GM12878 (cell line): ENCODE measurements at regions not wholly inside any gene's neighbourhood (a gene's known extent, or its start where the extent isn't known, plus 50 kb on each side); places are given as distances from the start of the nearest gene placed in this dataset.

ENCODE experiments used
- ATAC-seq: fragments of 200-7000 bp; cut with Tn5 transposase; 3 replicates; pipeline ENCODE4 v1.9.1; 2020; ENCODE audit warnings: mild to moderate bottlenecking, moderate library complexity
- BruUV-seq: library from RNA; stranded (reverse); fragments of 400-500 nt; replicated peaks from 2 replicates; lab custom pipeline; 2021; lab: Mats Ljungman, UMichigan
- CTCF ChIA-PET: fragments of 300-600 bp; sonication (Branson Sonifier 250); formaldehyde crosslinking; extraction: SDS; loops from one replicate; lab custom pipeline; 2021; ENCODE audit warnings: inconsistent platforms; lab: Yijun Ruan, JAX
- POLR2A ChIA-PET: fragments of 350-600 bp; formaldehyde crosslinking; extraction: SDS; loops from one replicate; lab custom pipeline; 2021; ENCODE audit warnings: inconsistent platforms; lab: Charles Lee
- RAD21 ChIA-PET: fragments of 300-600 bp; sonication (Branson Sonifier 250); formaldehyde crosslinking; loops from one replicate; lab custom pipeline; 2023; ENCODE audit warnings: antibody characterized with exemption; ENCODE audit not compliant: unreplicated experiment; lab: Charles Lee
- SMC1A ChIA-PET: fragments of 300-600 bp; sonication (Branson Sonifier 250); formaldehyde crosslinking; loops from one replicate; lab custom pipeline; 2023; ENCODE audit not compliant: unreplicated experiment, uncharacterized antibody; lab: Charles Lee
- DNase-seq: peaks from one replicate; pipeline ENCODE4 v3.0.0-alpha.2; 2011; ENCODE audit warnings: low read depth, low spot score
- FAIRE-seq: peaks from 3 replicates; lab custom pipeline; 2011; peaks lifted over from hg19 to GRCh38; lab: Jason Lieb, UNC
- H2AFZ ChIP-seq: 2 replicates; pipeline ENCODE4 v1.6.0; 2011; ENCODE audit warnings: low read depth, low read length, control low read depth; ENCODE audit not compliant: control insufficient read depth
- H3K27ac ChIP-seq: 2 replicates; pipeline ENCODE4 v1.5.1; 2011; ENCODE audit warnings: control low read depth; ENCODE audit not compliant: control insufficient read depth, insufficient read depth
- H3K27me3 ChIP-seq, 2 experiments: replicated peaks in 1 of 2; 2 replicates each; pipeline versions ENCODE4 v1.6.0 to v1.6.1; 2011; ENCODE audit warnings: low read length in 1 of 2; ENCODE audit not compliant: control insufficient read depth in 2 of 2, insufficient read depth in 2 of 2
- H3K36me3 ChIP-seq, 2 experiments: 2 replicates each; pipeline ENCODE4 v1.5.1; 2011; ENCODE audit warnings: low read length in 1 of 2; ENCODE audit not compliant: control insufficient read depth in 2 of 2, insufficient read depth in 2 of 2
- H3K4me1 ChIP-seq: 2 replicates; pipeline ENCODE4 v1.6.1; 2011; ENCODE audit warnings: mild to moderate bottlenecking, low read length, moderate library complexity, mixed read lengths; ENCODE audit not compliant: control insufficient read depth, insufficient read depth
- H3K4me2 ChIP-seq: 2 replicates; pipeline ENCODE4 v1.6.0; 2011; ENCODE audit warnings: control low read depth; ENCODE audit not compliant: control insufficient read depth, insufficient read depth
- H3K4me3 ChIP-seq: fragments of 200-600 bp; sonication (generic); 2 replicates; pipeline ENCODE4 v1.5.1; 2016
- H3K79me2 ChIP-seq: 2 replicates; pipeline ENCODE4 v1.6.0; 2011; ENCODE audit warnings: low read length; ENCODE audit not compliant: control insufficient read depth, insufficient read depth
- H3K9ac ChIP-seq: 2 replicates; pipeline ENCODE4 v1.8.0; 2011; ENCODE audit warnings: low read length, control low read depth, mixed read lengths; ENCODE audit not compliant: control insufficient read depth, insufficient read depth
- H3K9me3 ChIP-seq: replicated peaks from 3 replicates; pipeline ENCODE4 v1.5.1; 2011; ENCODE audit warnings: mild to moderate bottlenecking, low read length; ENCODE audit not compliant: control insufficient read depth, insufficient read depth
- H4K20me1 ChIP-seq: 2 replicates; pipeline ENCODE4 v1.6.0; 2011; ENCODE audit not compliant: control insufficient read depth, insufficient read depth
- E4F1 ChIP-seq: fragments of 450-650 bp; IDR thresholded peaks from 2 replicates; pipeline ENCODE4 v1.6.1; 2018; ENCODE audit warnings: borderline replicate concordance, mild to moderate bottlenecking; ENCODE audit not compliant: partially characterized antibody
- IRF3 ChIP-seq: fragments of 450-650 bp; IDR thresholded peaks from 2 replicates; pipeline ENCODE4 v1.6.1; 2014; ENCODE audit warnings: mild to moderate bottlenecking
- JUND ChIP-seq: IDR thresholded peaks from 2 replicates; pipeline ENCODE4 v1.6.1; 2012; ENCODE audit warnings: low read depth, mild to moderate bottlenecking, low read length, improper control_type of control experiment, moderate library complexity
- MEF2B ChIP-seq: fragments of 450-650 bp; IDR thresholded peaks from 2 replicates; pipeline ENCODE4 v1.6.1; 2018; ENCODE audit warnings: mild to moderate bottlenecking, moderate library complexity; ENCODE audit not compliant: partially characterized antibody, poor library complexity, severe bottlenecking
- PBX3 ChIP-seq: IDR thresholded peaks from 2 replicates; pipeline ENCODE4 v1.6.1; 2011; ENCODE audit warnings: mild to moderate bottlenecking, low read depth, low read length, moderate library complexity; ENCODE audit not compliant: insufficient replicate concordance
- SREBF2 ChIP-seq: IDR thresholded peaks from 2 replicates; pipeline ENCODE4 v1.6.1; 2012; ENCODE audit warnings: mild to moderate bottlenecking, low read length
- YY1 ChIP-seq: IDR thresholded peaks from 2 replicates; pipeline ENCODE4 v1.6.1; 2011; ENCODE audit warnings: low read depth, mild to moderate bottlenecking, low read length
- WGBS: methylation state at CpG from one replicate; pipeline ENCODE4 v1.1.6; 2016; ENCODE audit warnings: low lambda C conversion rate; ENCODE audit not compliant: insufficient replicate concordance, insufficient coverage; ENCODE audit errors: missing lambda C conversion rate; 5-methylcytosine and 5-hydroxymethylcytosine counted together
- in situ Hi-C: fragments of 300-500 bp; cut with MboI; formaldehyde crosslinking; loops from 9 replicates; pipeline ENCODE4 v1.14.3; 2018; ENCODE audit warnings: mixed read lengths
- intact Hi-C: fragments of 100-400 bp; cut with micrococcal nuclease; formaldehyde crosslinking; loops from one replicate; pipeline ENCODE4 v1.14.2; 2022; ENCODE audit not compliant: unreplicated experiment

- Histone ChIP-seq H3K9ac (no peak overlapping the region), H3K27me3 (no peaks in the 10 kb centered on the region), H3K27ac (no peak overlapping the region), H3K4me3 (no peak overlapping the region), H4K20me1 (no peaks in the 10 kb centered on the region), H3K4me2 (peak overlapping the region; percentile 25; the same call in 1 of the 2 replicates), H3K36me3 (no peaks in the 10 kb centered on the region), H3K4me1 (no peaks in the 10 kb centered on the region), H3K79me2 (no peaks in the 10 kb centered on the region), H2AFZ (no peak overlapping the region), H3K9me3 (no peaks in the 10 kb centered on the region)
- in situ Hi-C loops (no loop called here), intact Hi-C loops (no loop called here)
- TF ChIP-seq PBX3 = no peak
- TF ChIP-seq SREBF2 = no peak
- no peak for TF ChIP-seq JUND
- TF ChIP-seq E4F1 = no peak
- no peak for TF ChIP-seq MEF2B
- no peak for TF ChIP-seq YY1
- TF ChIP-seq IRF3 = no peak
- DNase-seq (no peak), ATAC-seq (no peak), FAIRE-seq (no peak)
- no TSS peak for BruUV-seq
- ChIA-PET CTCF (no interaction called here), RAD21 (interaction anchor here (0.8 kb wide), 1 partner anchor 468 kb away, joined by 3 read pairs; no protein-coding TSS in a partner anchor), POLR2A (no interaction called here), SMC1A (interaction anchor here (0.5 to 1.6 kb wide), 2 partner anchors 9 to 1112 kb away, joined by 3 to 4 read pairs; no protein-coding TSS in a partner anchor)
- WGBS = 20% methylated on average over 6 of the region's 6 CpGs
Measured at GRCh38 chr2:16303273-16303577, 362.4 kb downstream of the CYRIA start.
